Omental fat pad (tissue), 3 donors: ENCODE measurements at regions not wholly inside any gene's neighbourhood (a gene's known extent, or its start where the extent isn't known, plus 50 kb on each side); places are given as distances from the start of the nearest gene placed in this dataset.

ENCODE experiments used
- ATAC-seq: fragments of 150-250 bp; one replicate; pipeline ENCODE4 v1.9.1; 2016; ENCODE audit warnings: mild to moderate bottlenecking, moderate library complexity; ENCODE audit not compliant: low FRiP score
- DNase-seq: peaks from one replicate; pipeline ENCODE4 v3.0.0-alpha.2; 2019; ENCODE audit warnings: low spot score
- CTCF ChIP-seq, 3 donors: fragments of 450-650 bp; IDR thresholded peaks; one replicate each; pipeline ENCODE4 v1.5.1; 2016 to 2017; ENCODE audit warnings: antibody characterized with exemption in 3 of 3, mild to moderate bottlenecking in 3 of 3, moderate library complexity in 2 of 3

GRCh38 chr7:351256-351655 is 61.3 kb downstream of the FOXL3 start:
- DNase-seq (no peak), ATAC-seq (no peak)
- no peak for TF ChIP-seq CTCF (IDR thresholded peaks at IDR 0.05)

GRCh38 chr7:351681-352480 is 61.9 kb downstream of the FOXL3 start:
- DNase-seq (no peak), ATAC-seq (no peak)
- no peak for TF ChIP-seq CTCF (IDR thresholded peaks at IDR 0.05)

- DNase-seq (no peak), ATAC-seq (no peak)
- TF ChIP-seq CTCF (IDR thresholded peaks at IDR 0.05): no peak
Observed at GRCh38 chr7:353746-354325, 63.9 kb downstream of the FOXL3 start.

GRCh38 chr7:354597-355470 is 64.9 kb downstream of the FOXL3 start:
- no peak for DNase-seq
- TF ChIP-seq CTCF (IDR thresholded peaks at IDR 0.05): no peak
- ATAC-seq: no peak

- TF ChIP-seq CTCF (IDR thresholded peaks at IDR 0.05): no peak
- ATAC-seq (no peak), DNase-seq (no peak)
Observed at GRCh38 chr7:355568-355967, 65.6 kb downstream of the FOXL3 start.

GRCh38 chr7:356087-356486 is 66.1 kb downstream of the FOXL3 start:
- no peak for DNase-seq
- TF ChIP-seq CTCF (IDR thresholded peaks at IDR 0.05): no peak
- no peak for ATAC-seq
